ENCODE measurements at regions not wholly inside any gene's neighbourhood (a gene's known extent, or its start where the extent isn't known, plus 50 kb on each side); places are given as distances from the start of the nearest gene placed in this dataset.

DNA sequence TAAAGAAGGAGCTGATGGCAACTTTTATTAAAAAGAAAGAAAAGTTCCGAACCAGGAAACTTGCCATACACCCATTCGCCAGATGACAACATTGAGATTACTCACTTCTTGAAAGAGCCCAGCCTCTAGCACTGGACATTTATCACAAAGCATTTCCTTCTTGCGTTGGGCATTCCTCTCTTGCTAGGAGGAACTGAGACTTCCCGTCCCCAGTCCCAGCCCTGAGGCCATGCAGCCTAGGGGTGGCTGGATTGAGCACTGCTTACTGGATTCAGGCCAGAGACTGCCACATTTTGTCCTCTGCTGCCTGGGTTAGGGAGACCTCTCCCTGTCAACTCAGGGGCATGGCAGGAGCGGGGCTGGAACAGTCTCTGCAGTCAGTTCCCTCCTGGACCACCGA lies 80.1 kb downstream of the SDC1 start:
- DNase-seq (ENCODE audit: low read depth in 1 of 2, low spot score in 2 of 2) (no peak), FAIRE-seq (no peak)
- H3K9ac ChIP-seq (replicated peaks in 1 of 4; ENCODE audit: extremely low read depth in 1 of 4, low read depth in 3 of 4, low read length in 3 of 4) = no peak overlapping the region
- no peaks in the 10 kb centered on the region for H3K27me3 ChIP-seq (replicated peaks in 1 of 4; ENCODE audit: control insufficient read depth in 3 of 4, extremely low read depth in 1 of 4, insufficient read depth in 3 of 4, low read length in 3 of 4)
- no peak overlapping the region for H2BK120ac ChIP-seq (replicated peaks; ENCODE audit: low read depth, low read length)
- no peak overlapping the region for H2BK12ac ChIP-seq (ENCODE audit: low read depth, low read length)
- no peak overlapping the region for H3K4ac ChIP-seq (replicated peaks; ENCODE audit: insufficient read length, low read depth, low read length)
- H2BK5ac ChIP-seq (ENCODE audit: low read depth, low read length) = no peak overlapping the region
- H3K4me2 ChIP-seq (ENCODE audit: insufficient read depth in 1 of 2, low read depth in 2 of 2, low read length in 2 of 2) = no peak overlapping the region
- no peak overlapping the region for H2BK15ac ChIP-seq (ENCODE audit: low read length)
- H3K56ac ChIP-seq (replicated peaks; ENCODE audit: insufficient read length, low read depth, low read length) = no peak overlapping the region
- no peak overlapping the region for H3K18ac ChIP-seq (ENCODE audit: extremely low read depth, low read length)
- no peak overlapping the region for H2AFZ ChIP-seq (ENCODE audit: low read length)
- no peak overlapping the region for H2BK20ac ChIP-seq (ENCODE audit: low read length)
- no peaks in the 10 kb centered on the region for H3K36me3 ChIP-seq (ENCODE audit: control insufficient read depth in 2 of 4, insufficient read depth in 4 of 4, low read length in 3 of 4)
- no peak overlapping the region for H3K23ac ChIP-seq (ENCODE audit: insufficient read length)
- H2AK5ac ChIP-seq (ENCODE audit: low read depth, low read length) = no peak overlapping the region
- no peak overlapping the region for H4K8ac ChIP-seq (ENCODE audit: extremely low read depth, insufficient read depth, low read length)
- H4K20me1 ChIP-seq (replicated peaks in 1 of 2; ENCODE audit: control insufficient read depth in 1 of 2, insufficient read depth in 2 of 2, low read length in 2 of 2) = no peaks in the 10 kb centered on the region
- H3K79me1 ChIP-seq (ENCODE audit: low read depth, low read length) = no peaks in the 10 kb centered on the region
- ChIA-PET CTCF (ENCODE audit: partially characterized antibody) (interaction anchor here (1.0 to 2.4 kb wide), 3 partner anchors 8 to 79 kb away, joined by 3 to 8 read pairs (median 3); no protein-coding TSS in a partner anchor), POLR2A (ENCODE audit: partially characterized antibody) (interaction anchor here (1.0 kb wide), 1 partner anchor 80 kb away, joined by 3 read pairs; the partner anchor contains the start of gene SDC1)
- no peaks in the 10 kb centered on the region for H3K9me3 ChIP-seq (ENCODE audit: insufficient read depth in 2 of 2, low read depth in 1 of 2, low read length in 1 of 2)
- no peaks in the 10 kb centered on the region for H3K79me2 ChIP-seq (ENCODE audit: control insufficient read depth in 1 of 2, insufficient read depth in 2 of 2, low read length in 2 of 2)
- WGBS, 2 experiments (ENCODE audit: extremely low coverage in 1 of 2, insufficient coverage in 1 of 2, insufficient read length in 1 of 2, insufficient replicate concordance in 2 of 2, low coverage in 1 of 2, low lambda C conversion rate in 2 of 2, missing lambda C conversion rate in 1 of 2) = 96% methylated on average over 6 of the region's 6 CpGs; no CpG with 5 or more reads in 1 of the 2 experiments
- H3K27ac ChIP-seq (ENCODE audit: low read depth, low read length) = no peak overlapping the region
- H4K5ac ChIP-seq (ENCODE audit: insufficient read length, low read depth, low read length) = no peak overlapping the region
- no peak overlapping the region for H3K14ac ChIP-seq (ENCODE audit: insufficient read length)
- H4K91ac ChIP-seq (replicated peaks; ENCODE audit: insufficient read length, low read length) = no peak overlapping the region
- H3K4me3 ChIP-seq (ENCODE audit: extremely low read depth in 1 of 4, insufficient read depth in 2 of 4, low read depth in 3 of 4, low read length in 4 of 4) = no peak overlapping the region
- peaks cover 0 to 16% (median 9%) of the 10 kb centered on the region in 4 experiments; a peak in 6 of 7 replicates for H3K4me1 ChIP-seq (replicated peaks in 1 of 4; ENCODE audit: control insufficient read depth in 3 of 4, insufficient read depth in 4 of 4, low read length in 3 of 4)
- no peaks in the 10 kb centered on the region for H3K23me2 ChIP-seq (ENCODE audit: low read depth, low read length)
- no peak for TF ChIP-seq CHD2 (IDR thresholded peaks at IDR 0.05; ENCODE audit: low read length)
- TF ChIP-seq EZH2 (IDR thresholded peaks at IDR 0.05; ENCODE audit: low read depth, low read length, severe bottlenecking) = no peak
- no peak for TF ChIP-seq PHF8 (conservative IDR thresholded peaks at IDR 0.05; ENCODE audit: low read depth, low read length)
- TF ChIP-seq CBX5 (IDR thresholded peaks at IDR 0.05; ENCODE audit: low read depth, low read length) = no peak
